HCT116 (cell line): ENCODE measurements at regions not wholly inside any gene's neighbourhood (a gene's known extent, or its start where the extent isn't known, plus 50 kb on each side); places are given as distances from the start of the nearest gene placed in this dataset.

Experiments used
- ATAC-seq: fragments of 200-7000 bp; cut with Tn5 transposase; 2 replicates; pipeline ENCODE4 v1.9.1; 2020; ENCODE audit warnings: mild to moderate bottlenecking, moderate library complexity
- BruUV-seq: library from RNA; stranded (reverse); fragments of 400-500 nt; replicated peaks from 2 replicates; lab custom pipeline; 2021; lab: Mats Ljungman, UMichigan
- CTCF ChIA-PET: fragments of 300-600 bp; sonication (Branson Sonifier 250); formaldehyde crosslinking; loops from one replicate; lab custom pipeline; 2021; ENCODE audit warnings: antibody characterized with exemption; lab: Charles Lee
- POLR2A ChIA-PET: fragments of 300-600, 350-600 bp; sonication (Branson Sonifier 250); formaldehyde crosslinking; loops from one replicate; lab custom pipeline; 2021; ENCODE audit warnings: antibody characterized with exemption; lab: Charles Lee
- RAD21 ChIA-PET, 2 experiments: fragments of 300-600 bp; sonication (Branson Sonifier 250); formaldehyde crosslinking; loops; one replicate each; lab custom pipeline; 2023; ENCODE audit warnings: low total read pairs in 2 of 2; ENCODE audit not compliant: uncharacterized antibody in 2 of 2, unreplicated experiment in 2 of 2, low non-redundant PET in 1 of 2; lab: Charles Lee
- DNase-seq: peaks from one replicate; pipeline ENCODE4 v3.0.0-alpha.2; 2010; ENCODE audit warnings: low read depth, low spot score
- H2AFZ ChIP-seq: fragments of 200-600 bp; shearing (Covaris generic), sonication (generic); 2 replicates; pipeline ENCODE4 v1.6.1; 2017; ENCODE audit warnings: low read depth, mixed run types, mixed read lengths, antibody characterized with exemption, low read length; ENCODE audit not compliant: poor library complexity, severe bottlenecking
- H3K27ac ChIP-seq: 2 replicates; pipeline ENCODE4 v1.5.1; 2012; ENCODE audit warnings: low read depth, low read length
- H3K27me3 ChIP-seq: fragments of 200-600 bp; sonication (generic); 2 replicates; pipeline ENCODE4 v1.6.1; 2016; ENCODE audit warnings: mixed run types, low read length, mixed read lengths; ENCODE audit not compliant: insufficient read depth
- H3K36me3 ChIP-seq, 2 experiments: fragments of 200-500 bp in 1 of 2; fragments of 200-600 bp in 1 of 2; sonication (Bioruptor generic) in 1 of 2; sonication (generic) in 1 of 2; 2 replicates each; pipeline versions ENCODE4 v1.5.1 to v1.6.1; 2014 to 2016; ENCODE audit warnings: low read length in 2 of 2, inconsistent platforms in 1 of 2, mixed read lengths in 1 of 2, mixed run types in 1 of 2; ENCODE audit not compliant: insufficient read depth in 2 of 2, control insufficient read depth in 1 of 2
- H3K4me1 ChIP-seq, 2 experiments: fragments of 200-600 bp in 1 of 2; sonication (generic) in 1 of 2; 2 replicates each; pipeline versions ENCODE4 v1.5.1 to v1.6.1; 2012 to 2017; ENCODE audit warnings: low read length in 2 of 2, inconsistent platforms in 1 of 2, mild to moderate bottlenecking in 1 of 2, mixed read lengths in 1 of 2, mixed run types in 1 of 2, moderate library complexity in 1 of 2; ENCODE audit not compliant: insufficient read depth in 2 of 2, control insufficient read depth in 1 of 2
- H3K4me2 ChIP-seq: fragments of 200-600 bp; sonication (generic); 2 replicates; pipeline ENCODE4 v1.6.1; 2017; ENCODE audit warnings: mixed run types, low read length, mixed read lengths
- H3K4me3 ChIP-seq, 2 experiments: fragments of 200-600 bp in 1 of 2; sonication (generic) in 1 of 2; replicated peaks in 1 of 2; 2 replicates each; pipeline ENCODE4 v1.5.1; 2011 to 2016; ENCODE audit warnings: low read length in 2 of 2, control low read depth in 1 of 2, low read depth in 1 of 2, mild to moderate bottlenecking in 1 of 2, mixed read lengths in 1 of 2, mixed run types in 1 of 2
- H3K79me2 ChIP-seq: fragments of 200-600 bp; sonication (generic); 2 replicates; pipeline ENCODE4 v1.6.1; 2017; ENCODE audit warnings: mild to moderate bottlenecking, mixed run types, low read length, moderate library complexity, mixed read lengths; ENCODE audit not compliant: insufficient read depth
- H3K9ac ChIP-seq: fragments of 200-600 bp; sonication (generic); 2 replicates; pipeline ENCODE4 v1.6.1; 2016; ENCODE audit warnings: low read length, mixed read lengths
- H3K9me2 ChIP-seq: fragments of 200-600 bp; sonication (generic), shearing (Covaris generic); 2 replicates; pipeline ENCODE4 v1.6.1; 2017; ENCODE audit warnings: mixed run types, mild to moderate bottlenecking, moderate library complexity; ENCODE audit not compliant: insufficient read depth
- H3K9me3 ChIP-seq, 2 experiments: fragments of 200-500 bp in 1 of 2; fragments of 200-600 bp in 1 of 2; sonication (Bioruptor generic) in 1 of 2; sonication (generic) in 1 of 2; 2 replicates each; pipeline ENCODE4 v1.6.1; 2014 to 2017; ENCODE audit warnings: low read length in 2 of 2, mixed read lengths in 2 of 2, inconsistent platforms in 1 of 2, low read depth in 1 of 2, mild to moderate bottlenecking in 1 of 2, mixed run types in 1 of 2, moderate library complexity in 1 of 2; ENCODE audit not compliant: control insufficient read depth in 1 of 2, insufficient read depth in 1 of 2
- H4K20me1 ChIP-seq: fragments of 200-600 bp; sonication (generic), shearing (Covaris generic); 2 replicates; pipeline ENCODE4 v1.6.1; 2017; ENCODE audit warnings: mixed run types, mild to moderate bottlenecking, moderate library complexity; ENCODE audit not compliant: insufficient read depth
- CEBPB ChIP-seq: IDR thresholded peaks from 2 replicates; pipeline ENCODE4 v1.6.1; 2012; ENCODE audit warnings: low read depth
- EGR1 ChIP-seq: IDR thresholded peaks from 2 replicates; pipeline ENCODE4 v1.6.1; 2012; ENCODE audit warnings: low read depth
- EZH2phosphoT487 ChIP-seq: fragments of 200-600 bp; IDR thresholded peaks from 2 replicates; pipeline ENCODE4 v1.6.1; 2018; ENCODE audit warnings: antibody characterized with exemption, borderline replicate concordance
- JUND ChIP-seq: IDR thresholded peaks from 2 replicates; pipeline ENCODE4 v1.6.1; 2012
- RAD21 ChIP-seq: IDR thresholded peaks from 2 replicates; pipeline ENCODE4 v1.6.1; 2012; ENCODE audit warnings: low read depth, mild to moderate bottlenecking
- SIN3A ChIP-seq: IDR thresholded peaks from 2 replicates; pipeline ENCODE4 v1.6.1; 2012; ENCODE audit warnings: low read depth
- SP1 ChIP-seq: IDR thresholded peaks from 2 replicates; pipeline ENCODE4 v1.6.1; 2012; ENCODE audit warnings: low read depth
- SRF ChIP-seq: IDR thresholded peaks from 2 replicates; pipeline ENCODE4 v1.6.1; 2012; ENCODE audit warnings: low read depth
- intact Hi-C: fragments of 100-400 bp; cut with micrococcal nuclease; formaldehyde crosslinking; loops from 2 replicates; pipeline ENCODE4 v1.10.0; 2022

GRCh38 chr11:98720951-98721350 lies 299.8 kb upstream of the CNTN5 start:
- no peak for TF ChIP-seq SIN3A
- TF ChIP-seq CEBPB: no peak
- no peak for TF ChIP-seq RAD21
- no peak for TF ChIP-seq EZH2phosphoT487
- Histone ChIP-seq H3K27me3 (no peaks in the 10 kb centered on the region), H3K9ac (no peak overlapping the region), H3K4me3 (no peak overlapping the region), H3K79me2 (no peaks in the 10 kb centered on the region), H3K9me2 (no peaks in the 10 kb centered on the region), H3K9me3 (peaks cover 0 to 11% of the 10 kb centered on the region in 2 experiments; a peak in 2 of 4 replicates), H3K36me3 (no peaks in the 10 kb centered on the region), H3K27ac (no peak overlapping the region), H4K20me1 (no peaks in the 10 kb centered on the region), H2AFZ (no peak overlapping the region), H3K4me1 (no peaks in the 10 kb centered on the region), H3K4me2 (no peak overlapping the region)
- no TSS peak for BruUV-seq
- ChIA-PET RAD21 (no interaction called here), CTCF (no interaction called here), POLR2A (no interaction called here)
- no peak for ATAC-seq
- no peak for DNase-seq
- intact Hi-C loops: no loop called here

GRCh38 chr11:98725471-98725870 lies 295.3 kb upstream of the CNTN5 start:
- H3K4me1 ChIP-seq: no peaks in the 10 kb centered on the region
- intact Hi-C loops: no loop called here
- peaks cover 3 to 12% of the 10 kb centered on the region in 2 experiments; a peak in 2 of 4 replicates for H3K9me3 ChIP-seq
- no peak overlapping the region for H2AFZ ChIP-seq
- no peak overlapping the region for H3K9ac ChIP-seq
- ATAC-seq: no peak
- H3K4me2 ChIP-seq: no peak overlapping the region
- H3K79me2 ChIP-seq: no peaks in the 10 kb centered on the region
- H3K9me2 ChIP-seq: no peaks in the 10 kb centered on the region
- CTCF ChIA-PET: no interaction called here
- no peaks in the 10 kb centered on the region for H3K36me3 ChIP-seq
- H4K20me1 ChIP-seq: no peaks in the 10 kb centered on the region
- DNase-seq: no peak
- POLR2A ChIA-PET: no interaction called here
- TF ChIP-seq SRF: no peak
- no peak for TF ChIP-seq SP1
- TF ChIP-seq EGR1: no peak
- no peak for TF ChIP-seq CEBPB
- TF ChIP-seq JUND: no peak
- H3K27ac ChIP-seq: no peak overlapping the region
- no peaks in the 10 kb centered on the region for H3K27me3 ChIP-seq
- RAD21 ChIA-PET: no interaction called here
- BruUV-seq: no TSS peak
- no peak overlapping the region for H3K4me3 ChIP-seq
